ENCODE measurements at regions not wholly inside any gene's neighbourhood (a gene's known extent, or its start where the extent isn't known, plus 50 kb on each side); places are given as distances from the start of the nearest gene placed in this dataset.
A peak's percentile ranks its signal among the peaks of the same experiment; 100 is the strongest.

- TF ChIP-seq, protein P1, sequence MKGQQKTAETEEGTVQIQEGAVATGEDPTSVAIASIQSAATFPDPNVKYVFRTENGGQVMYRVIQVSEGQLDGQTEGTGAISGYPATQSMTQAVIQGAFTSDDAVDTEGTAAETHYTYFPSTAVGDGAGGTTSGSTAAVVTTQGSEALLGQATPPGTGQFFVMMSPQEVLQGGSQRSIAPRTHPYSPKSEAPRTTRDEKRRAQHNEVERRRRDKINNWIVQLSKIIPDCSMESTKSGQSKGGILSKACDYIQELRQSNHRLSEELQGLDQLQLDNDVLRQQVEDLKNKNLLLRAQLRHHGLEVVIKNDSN (IDR thresholded peaks at IDR 0.05), result peak; percentile 45; the same call in 1 of the 2 replicates
- TF ChIP-seq ZBTB7A (IDR thresholded peaks at IDR 0.05; ENCODE audit: low read depth), result no peak
These were observed 155.6 kb downstream of the CAND1 start for GRCh38 chr12:67424784-67425183.

DNA sequence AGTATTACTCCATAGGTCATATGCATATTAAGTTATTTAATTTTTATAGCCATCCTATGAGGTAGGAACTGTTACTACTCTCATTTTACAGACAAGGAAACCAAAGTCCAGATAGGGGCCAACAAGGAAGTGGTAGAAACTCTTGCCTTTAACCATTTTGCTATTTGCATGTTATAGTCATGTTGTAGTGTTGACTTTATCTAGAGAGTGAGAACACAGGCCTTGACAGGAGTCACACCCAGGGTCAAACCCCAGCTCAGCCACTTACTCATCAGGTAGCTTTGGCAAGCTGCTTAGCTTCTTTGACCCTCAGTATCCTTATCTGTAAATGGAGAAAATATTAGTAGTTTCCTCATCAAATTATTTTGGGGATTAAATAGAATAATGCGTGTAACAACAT is 156.2 kb downstream of the CAND1 start:
- TF ChIP-seq RAD21 (IDR thresholded peaks at IDR 0.05; ENCODE audit: low read depth), result no peak
- no peak for TF ChIP-seq YY1 (IDR thresholded peaks at IDR 0.05; ENCODE audit: low read depth)
- no peak for TF ChIP-seq FOXM1 (IDR thresholded peaks at IDR 0.05; ENCODE audit: borderline replicate concordance, low read depth)
- TF ChIP-seq TAF1 (IDR thresholded peaks at IDR 0.05; ENCODE audit: low read depth), result no peak
- TF ChIP-seq, protein P1 (IDR thresholded peaks at IDR 0.05), result no peak
- TF ChIP-seq REST (IDR thresholded peaks at IDR 0.05; ENCODE audit: low read depth), result no peak
- no peak for TF ChIP-seq NFIC (IDR thresholded peaks at IDR 0.05)
- TF ChIP-seq EGR1 (IDR thresholded peaks at IDR 0.05), result no peak
- TF ChIP-seq CEBPB (IDR thresholded peaks at IDR 0.05), result no peak
- no peak for TF ChIP-seq TEAD4 (IDR thresholded peaks at IDR 0.05)
- no peak for TF ChIP-seq CREB1 (IDR thresholded peaks at IDR 0.05; ENCODE audit: low read depth)
- TF ChIP-seq, protein P2, sequence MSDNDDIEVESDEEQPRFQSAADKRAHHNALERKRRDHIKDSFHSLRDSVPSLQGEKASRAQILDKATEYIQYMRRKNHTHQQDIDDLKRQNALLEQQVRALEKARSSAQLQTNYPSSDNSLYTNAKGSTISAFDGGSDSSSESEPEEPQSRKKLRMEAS (IDR thresholded peaks at IDR 0.05), result no peak

DNA sequence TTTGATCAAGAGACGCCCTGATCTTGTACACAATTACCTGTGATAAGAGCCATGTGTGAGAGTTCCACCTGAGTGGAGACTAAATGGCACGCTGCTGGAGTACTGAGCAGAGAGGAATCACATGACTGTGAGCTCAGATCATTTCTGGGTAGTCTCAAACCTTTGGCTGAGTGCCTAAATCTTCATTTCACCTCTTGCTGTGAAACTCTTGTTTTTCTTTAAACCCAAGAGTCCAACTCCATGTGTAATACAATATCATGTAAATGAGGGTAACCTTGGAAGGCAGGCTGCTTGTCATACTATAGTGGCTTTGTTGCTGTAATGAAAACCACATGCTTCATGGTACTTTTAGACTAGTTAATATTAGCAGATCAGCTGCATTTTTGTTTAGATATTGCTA is 156.9 kb downstream of the CAND1 start:
- TF ChIP-seq RAD21 (IDR thresholded peaks at IDR 0.05; ENCODE audit: low read depth) (no peak; the same call in 1 of the 2 replicates), FOXM1 (IDR thresholded peaks at IDR 0.05; ENCODE audit: borderline replicate concordance, low read depth) (peak; percentile 91), TEAD4 (IDR thresholded peaks at IDR 0.05) (peak; percentile 37), CEBPB (IDR thresholded peaks at IDR 0.05) (peak; percentile 14; the same call in 1 of the 2 replicates), EP300 (IDR thresholded peaks at IDR 0.05; ENCODE audit: borderline replicate concordance) (peak; percentile 54; the same call in 1 of the 2 replicates), NFIC (IDR thresholded peaks at IDR 0.05) (peak; percentile 93), CREB1 (IDR thresholded peaks at IDR 0.05; ENCODE audit: low read depth) (no peak), TCF12 (IDR thresholded peaks at IDR 0.05; ENCODE audit: low read depth) (peak; percentile 68)
- TF ChIP-seq, protein P2 (IDR thresholded peaks at IDR 0.05), result peak; percentile 95
- TF ChIP-seq, protein P1 (IDR thresholded peaks at IDR 0.05), result peak; percentile 93

DNA sequence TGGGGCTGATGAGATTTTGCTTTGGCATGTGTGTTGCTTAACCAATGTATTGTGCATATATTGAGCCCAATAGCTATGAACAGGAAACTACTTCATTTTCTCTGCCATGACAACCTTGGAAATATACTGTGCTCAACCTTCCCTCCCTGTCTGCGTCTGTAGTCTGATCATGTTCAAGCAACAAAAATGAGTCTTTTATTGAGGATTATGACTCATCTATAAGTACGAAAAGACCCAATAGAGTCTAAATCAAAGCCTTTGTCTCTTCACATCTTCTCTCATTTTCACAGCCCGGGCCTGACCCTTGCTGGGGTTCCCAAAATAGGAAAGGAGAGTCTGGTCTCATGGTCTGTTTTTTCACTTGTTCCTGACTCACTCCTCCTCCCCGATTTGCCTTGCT is 158.2 kb downstream of the CAND1 start:
- no peak for TF ChIP-seq TAF1 (IDR thresholded peaks at IDR 0.05; ENCODE audit: low read depth)
- TF ChIP-seq TEAD4 (IDR thresholded peaks at IDR 0.05), result no peak
- TF ChIP-seq EGR1 (IDR thresholded peaks at IDR 0.05), result no peak
- TF ChIP-seq, protein P1 (IDR thresholded peaks at IDR 0.05), result no peak
- no peak for TF ChIP-seq CEBPB (IDR thresholded peaks at IDR 0.05)
- TF ChIP-seq REST (IDR thresholded peaks at IDR 0.05; ENCODE audit: low read depth), result no peak
- no peak for TF ChIP-seq YY1 (IDR thresholded peaks at IDR 0.05; ENCODE audit: low read depth)
- TF ChIP-seq RAD21 (IDR thresholded peaks at IDR 0.05; ENCODE audit: low read depth), result no peak
- TF ChIP-seq, protein P2 (IDR thresholded peaks at IDR 0.05), result no peak
- TF ChIP-seq NFIC (IDR thresholded peaks at IDR 0.05), result no peak
- no peak for TF ChIP-seq CREB1 (IDR thresholded peaks at IDR 0.05; ENCODE audit: low read depth)
- no peak for TF ChIP-seq TCF12 (IDR thresholded peaks at IDR 0.05; ENCODE audit: low read depth)
- no peak for TF ChIP-seq ZBTB7A (IDR thresholded peaks at IDR 0.05; ENCODE audit: low read depth)
- no peak for TF ChIP-seq FOXM1 (IDR thresholded peaks at IDR 0.05; ENCODE audit: borderline replicate concordance, low read depth)
- TF ChIP-seq EP300 (IDR thresholded peaks at IDR 0.05; ENCODE audit: borderline replicate concordance), result no peak

DNA sequence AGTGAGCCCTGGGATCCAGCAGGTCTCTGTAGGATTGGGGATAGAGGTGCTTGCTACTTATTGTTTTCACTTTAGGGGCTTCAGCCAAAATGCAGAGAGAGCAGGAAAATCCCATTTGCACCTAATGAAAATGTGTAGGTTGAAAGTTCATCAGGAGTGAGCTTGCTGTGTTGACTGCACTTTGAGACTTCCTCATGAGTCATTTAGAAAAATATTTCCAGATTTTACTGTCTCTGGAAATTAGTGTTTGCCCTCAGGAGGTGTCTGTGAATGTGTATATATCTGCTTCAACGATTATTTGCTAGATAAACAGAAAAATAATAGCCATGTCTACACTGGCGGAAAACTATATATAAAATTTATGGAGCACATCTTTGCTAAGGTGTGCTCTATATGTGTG is 159.3 kb downstream of the CAND1 start:
- no peak for TF ChIP-seq CEBPB (IDR thresholded peaks at IDR 0.05)
- no peak for TF ChIP-seq RAD21 (IDR thresholded peaks at IDR 0.05; ENCODE audit: low read depth)
- TF ChIP-seq, protein P1 (IDR thresholded peaks at IDR 0.05), result no peak
- TF ChIP-seq ZBTB7A (IDR thresholded peaks at IDR 0.05; ENCODE audit: low read depth), result no peak
- no peak for TF ChIP-seq EGR1 (IDR thresholded peaks at IDR 0.05)
- no peak for TF ChIP-seq TEAD4 (IDR thresholded peaks at IDR 0.05)
- no peak for TF ChIP-seq TCF12 (IDR thresholded peaks at IDR 0.05; ENCODE audit: low read depth)
- TF ChIP-seq YY1 (IDR thresholded peaks at IDR 0.05; ENCODE audit: low read depth), result no peak
- TF ChIP-seq, protein P2 (IDR thresholded peaks at IDR 0.05), result no peak
- TF ChIP-seq REST (IDR thresholded peaks at IDR 0.05; ENCODE audit: low read depth), result no peak
- TF ChIP-seq FOXM1 (IDR thresholded peaks at IDR 0.05; ENCODE audit: borderline replicate concordance, low read depth), result no peak
- TF ChIP-seq EP300 (IDR thresholded peaks at IDR 0.05; ENCODE audit: borderline replicate concordance), result no peak

Measured in Ishikawa (cell line).